ENCODE measurements at regions not wholly inside any gene's neighbourhood (a gene's known extent, or its start where the extent isn't known, plus 50 kb on each side); places are given as distances from the start of the nearest gene placed in this dataset.

- no peak overlapping the region for H3K27ac ChIP-seq
- H3K36me3 ChIP-seq: no peaks in the 10 kb centered on the region
- H3K9me3 ChIP-seq: peaks cover 0 to 6% (median 0%) of the 10 kb centered on the region in 8 donors
- no peak for DNase-seq
- TF ChIP-seq POLR2A (IDR thresholded peaks at IDR 0.05) (no peak), POLR2AphosphoS5 (IDR thresholded peaks at IDR 0.05) (no peak)
- 52 to 73% (median 64%) methylated on average over 6 of the region's 6 CpGs for WGBS, 5 donors
- H3K27me3 ChIP-seq (replicated peaks in 1 of 7): peaks cover 0 to 7% (median 0%) of the 10 kb centered on the region in 7 donors
- no peaks in the 10 kb centered on the region for H3K4me1 ChIP-seq
- intact Hi-C loops (cut with DNase I; ENCODE audit: low total_unique reads): no loop called here
- no peak overlapping the region for H3K4me3 ChIP-seq
These were observed 118.8 kb downstream of the NUFIP1 start for GRCh38 chr13:44870456-44870929.

- intact Hi-C loops (cut with DNase I; ENCODE audit: low total_unique reads): no loop called here
- Histone ChIP-seq H3K4me1 (no peaks in the 10 kb centered on the region), H3K27me3 (replicated peaks in 1 of 7) (peaks cover 0 to 7% (median 0%) of the 10 kb centered on the region in 7 donors), H3K36me3 (no peaks in the 10 kb centered on the region), H3K4me3 (no peak overlapping the region), H3K9me3 (peaks cover 0 to 6% (median 0%) of the 10 kb centered on the region in 8 donors), H3K27ac (no peak overlapping the region)
- TF ChIP-seq POLR2AphosphoS5 (IDR thresholded peaks at IDR 0.05) (no peak), CTCF (IDR thresholded peaks at IDR 0.05 in 8 of 11, conservative IDR thresholded peaks at IDR 0.05 in 3 of 11) (no peak), POLR2A (IDR thresholded peaks at IDR 0.05) (no peak)
- DNase-seq: no peak
- WGBS, 5 donors: 77 to 91% (median 81%) methylated on average over 7 of the region's 7 CpGs
These were observed 120.1 kb downstream of the NUFIP1 start for GRCh38 chr13:44869167-44869566.

GRCh38 chr13:44868397-44868796 is 120.9 kb downstream of the NUFIP1 start:
- Histone ChIP-seq H3K9me3 (peaks cover 0 to 6% (median 0%) of the 10 kb centered on the region in 8 donors), H3K27ac (no peak overlapping the region), H3K4me3 (no peak overlapping the region), H3K4me1 (no peaks in the 10 kb centered on the region), H3K36me3 (no peaks in the 10 kb centered on the region), H3K27me3 (replicated peaks in 1 of 7) (peaks cover 0 to 7% (median 0%) of the 10 kb centered on the region in 7 donors)
- no peak for TF ChIP-seq CTCF (IDR thresholded peaks at IDR 0.05 in 8 of 11, conservative IDR thresholded peaks at IDR 0.05 in 3 of 11)
- TF ChIP-seq POLR2AphosphoS5 (IDR thresholded peaks at IDR 0.05): no peak
- TF ChIP-seq POLR2A (IDR thresholded peaks at IDR 0.05): no peak
- no peak for DNase-seq
- WGBS, 5 donors: 61 to 88% (median 76%) methylated on average over 3 of the region's 3 CpGs
- intact Hi-C loops (cut with DNase I; ENCODE audit: low total_unique reads): no loop called here

GRCh38 chr13:44867825-44868224 is 121.4 kb downstream of the NUFIP1 start:
- peaks cover 0 to 7% (median 0%) of the 10 kb centered on the region in 7 donors for H3K27me3 ChIP-seq (replicated peaks in 1 of 7)
- DNase-seq: no peak
- no peak overlapping the region for H3K27ac ChIP-seq
- intact Hi-C loops (cut with DNase I; ENCODE audit: low total_unique reads): no loop called here
- no peak overlapping the region for H3K4me3 ChIP-seq
- H3K36me3 ChIP-seq: no peaks in the 10 kb centered on the region
- H3K4me1 ChIP-seq: no peaks in the 10 kb centered on the region
- peaks cover 0 to 6% (median 0%) of the 10 kb centered on the region in 8 donors for H3K9me3 ChIP-seq
- TF ChIP-seq POLR2A (IDR thresholded peaks at IDR 0.05): no peak
- TF ChIP-seq POLR2AphosphoS5 (IDR thresholded peaks at IDR 0.05): no peak
- no peak for TF ChIP-seq CTCF (IDR thresholded peaks at IDR 0.05 in 8 of 11, conservative IDR thresholded peaks at IDR 0.05 in 3 of 11)
- 59 to 73% (median 69%) methylated on average over 9 of the region's 9 CpGs for WGBS, 5 donors

Measured in spleen (tissue), 11 donors.